ENCODE measurements at regions not wholly inside any gene's neighbourhood (a gene's known extent, or its start where the extent isn't known, plus 50 kb on each side); places are given as distances from the start of the nearest gene placed in this dataset.

GRCh38 chr1:80624682-80625081, 1176.1 kb upstream of the ADGRL2 start:
- TF ChIP-seq POLR2AphosphoS5 (IDR thresholded peaks at IDR 0.05; ENCODE audit: borderline replicate concordance, low read depth, low read length) (no peak), EZH2 (IDR thresholded peaks at IDR 0.05) (no peak)

All from SK-N-MC (cell line).